HepG2 (cell line): ENCODE measurements at regions not wholly inside any gene's neighbourhood (a gene's known extent, or its start where the extent isn't known, plus 50 kb on each side); places are given as distances from the start of the nearest gene placed in this dataset.

ENCODE experiments used
- ATAC-seq: fragments of 200-7000 bp; cut with Tn5 transposase; 3 replicates; pipeline ENCODE4 v1.9.1; 2020; ENCODE audit warnings: mild to moderate bottlenecking, moderate library complexity
- BruUV-seq: library from RNA; stranded (reverse); fragments of 400-500 nt; replicated peaks from 2 replicates; lab custom pipeline; 2021; lab: Mats Ljungman, UMichigan
- CTCF ChIA-PET: fragments of 300-600 bp; formaldehyde crosslinking; extraction: SDS; loops from one replicate; lab custom pipeline; 2021; ENCODE audit warnings: low total read pairs, inconsistent platforms, low intra/inter-chr PET ratio; lab: Yijun Ruan, JAX
- POLR2A ChIA-PET: fragments of 350-600 bp; sonication (Branson Sonifier 250); formaldehyde crosslinking; loops from one replicate; lab custom pipeline; 2020; ENCODE audit warnings: antibody characterized with exemption, inconsistent platforms; lab: Yijun Ruan, JAX
- DNase-seq: peaks from one replicate; pipeline ENCODE4 v3.0.0-alpha.2; 2015; ENCODE audit warnings: low spot score
- FAIRE-seq: peaks from 3 replicates; lab custom pipeline; 2011; peaks lifted over from hg19 to GRCh38; lab: Jason Lieb, UNC
- H2AFZ ChIP-seq: one replicate; pipeline ENCODE4 v1.6.1; 2011; ENCODE audit warnings: low read length, inconsistent platforms
- H3K27ac ChIP-seq: fragments of 300-600 bp; 3 replicates; pipeline ENCODE4 v1.8.0; 2011; ENCODE audit warnings: mixed run types, mild to moderate bottlenecking, mixed read lengths, low read length, inconsistent platforms; ENCODE audit not compliant: insufficient read depth; ENCODE audit errors: extremely low read length
- H3K27me3 ChIP-seq, 2 experiments: fragments of 200-600 bp in 1 of 2; 2 replicates in 1 of 2; 3 replicates in 1 of 2; pipeline versions ENCODE4 v1.6.0 to v1.8.0; 2011; ENCODE audit warnings: low read length in 2 of 2, mild to moderate bottlenecking in 2 of 2, moderate library complexity in 2 of 2, inconsistent platforms in 1 of 2; ENCODE audit not compliant: insufficient read depth in 2 of 2, control insufficient read depth in 1 of 2
- H3K36me3 ChIP-seq, 2 experiments: fragments of 200-600 bp in 1 of 2; replicated peaks in 1 of 2; 2 replicates in 1 of 2; 3 replicates in 1 of 2; pipeline versions ENCODE4 v1.5.1 to v1.8.0; 2011; ENCODE audit warnings: low read length in 2 of 2, inconsistent platforms in 1 of 2; ENCODE audit not compliant: insufficient read depth in 2 of 2, control insufficient read depth in 1 of 2
- H3K4me1 ChIP-seq: 2 replicates; pipeline ENCODE4 v1.5.1; 2012; ENCODE audit warnings: low read length, inconsistent platforms; ENCODE audit not compliant: insufficient read depth
- H3K4me2 ChIP-seq: 2 replicates; pipeline ENCODE4 v1.6.0; 2011; ENCODE audit warnings: low read depth, low read length, inconsistent platforms
- H3K4me3 ChIP-seq, 3 experiments: fragments of 200-600 bp in 1 of 3; sonication (generic), shearing (Covaris generic) in 1 of 3; replicated peaks in 1 of 3; 2 replicates each; pipeline ENCODE4 v1.5.1; 2011 to 2016; ENCODE audit warnings: low read length in 3 of 3, inconsistent platforms in 2 of 3, low read depth in 2 of 3, mild to moderate bottlenecking in 2 of 3, control low read depth in 1 of 3, mixed read lengths in 1 of 3; ENCODE audit not compliant: insufficient read depth in 1 of 3
- H3K79me2 ChIP-seq: one replicate; pipeline ENCODE4 v1.6.1; 2011; ENCODE audit warnings: low read length, inconsistent platforms; ENCODE audit not compliant: insufficient read depth
- H3K9ac ChIP-seq: 2 replicates; pipeline ENCODE4 v1.6.0; 2011; ENCODE audit warnings: mild to moderate bottlenecking, low read depth, low read length, inconsistent platforms; ENCODE audit not compliant: insufficient read depth
- H3K9me3 ChIP-seq: 2 replicates; pipeline ENCODE4 v1.5.1; 2012; ENCODE audit warnings: mild to moderate bottlenecking, low read length
- H4K20me1 ChIP-seq: 2 replicates; pipeline ENCODE4 v1.6.0; 2011; ENCODE audit warnings: inconsistent platforms, mild to moderate bottlenecking, low read length, moderate library complexity; ENCODE audit not compliant: insufficient read depth
- DBP ChIP-seq: sonication (generic); formaldehyde crosslinking; IDR thresholded peaks from 2 replicates; pipeline ENCODE4 v1.4.0; 2020; ENCODE audit warnings: missing genetic modification reagents; ENCODE audit errors: not compliant biosample characterization
- HMGXB3 ChIP-seq: sonication (generic); formaldehyde crosslinking; IDR thresholded peaks from 2 replicates; pipeline ENCODE4 v1.4.0; 2020; ENCODE audit warnings: missing genetic modification reagents, borderline replicate concordance
- MED8 ChIP-seq: sonication (generic); formaldehyde crosslinking; IDR thresholded peaks from 2 replicates; pipeline ENCODE4 v1.8.1; 2023; ENCODE audit warnings: mild to moderate bottlenecking, missing genetic modification reagents; ENCODE audit not compliant: insufficient replicate concordance
- NR2F2 ChIP-seq: IDR thresholded peaks from 2 replicates; pipeline ENCODE4 v1.6.1; 2012; ENCODE audit warnings: low read depth, inconsistent platforms, borderline replicate concordance
- PCBP2 ChIP-seq: fragments of 200-400 bp; formaldehyde crosslinking; optimal IDR thresholded peaks from 2 replicates; pipeline ENCODE3; 2018; ENCODE audit warnings: low read length, low read depth; ENCODE audit not compliant: poor library complexity, severe bottlenecking
- RNF2 ChIP-seq: fragments of 450-650 bp; conservative IDR thresholded peaks from 2 replicates; pipeline ENCODE4 v1.6.1; 2016; ENCODE audit warnings: low read depth
- SNAI1 ChIP-seq: sonication (generic); formaldehyde crosslinking; IDR thresholded peaks from 2 replicates; pipeline ENCODE4 v1.5.0; 2020; ENCODE audit warnings: mild to moderate bottlenecking, missing genetic modification reagents, borderline replicate concordance
- TCF7L2 ChIP-seq: IDR thresholded peaks from 2 replicates; pipeline ENCODE4 v1.6.1; 2011; ENCODE audit warnings: mild to moderate bottlenecking, low read depth, low read length, moderate library complexity
- TRAFD1 ChIP-seq: sonication (generic); formaldehyde crosslinking; IDR thresholded peaks from 2 replicates; pipeline ENCODE4 v1.5.1; 2020; ENCODE audit warnings: missing genetic modification reagents, mild to moderate bottlenecking, borderline replicate concordance
- ZNF576 ChIP-seq: sonication (generic); formaldehyde crosslinking; IDR thresholded peaks from 2 replicates; pipeline ENCODE4 v1.4.0; 2020; ENCODE audit warnings: mild to moderate bottlenecking, missing genetic modification reagents
- ZNF749 ChIP-seq: sonication (generic); formaldehyde crosslinking; IDR thresholded peaks from 2 replicates; pipeline ENCODE4 v1.8.0; 2022; ENCODE audit warnings: mild to moderate bottlenecking, missing genetic modification reagents, moderate library complexity, borderline replicate concordance
- ZSCAN21 ChIP-seq: sonication (generic); formaldehyde crosslinking; IDR thresholded peaks from 2 replicates; pipeline ENCODE4 v1.8.0; 2022; ENCODE audit warnings: mild to moderate bottlenecking, missing genetic modification reagents, moderate library complexity, borderline replicate concordance
- WGBS: methylation state at CpG from one replicate; pipeline ENCODE4 v1.1.6; 2017; ENCODE audit warnings: low lambda C conversion rate; 5-methylcytosine and 5-hydroxymethylcytosine counted together
- in situ Hi-C: cut with HindIII; loops from 2 replicates; pipeline ENCODE4 v1.10.0; 2017; ENCODE audit warnings: low pct_unique_long_range_greater_than_20kb; ENCODE audit not compliant: extremely low pct_ligation_motif_present
- intact Hi-C: fragments of 100-400 bp; cut with micrococcal nuclease; formaldehyde crosslinking; loops from one replicate; pipeline ENCODE4 v1.10.0; 2022; ENCODE audit not compliant: unreplicated experiment

GRCh38 chr5:98470747-98471146 lies 302.7 kb upstream of the RGMB start:
- Histone ChIP-seq H3K4me2 (no peak overlapping the region), H3K27me3 (no peaks in the 10 kb centered on the region), H3K27ac (no peak overlapping the region), H3K9me3 (no peaks in the 10 kb centered on the region), H3K36me3 (no peaks in the 10 kb centered on the region), H3K79me2 (no peaks in the 10 kb centered on the region), H2AFZ (no peak overlapping the region), H3K4me3 (no peak overlapping the region), H4K20me1 (no peaks in the 10 kb centered on the region), H3K4me1 (no peaks in the 10 kb centered on the region), H3K9ac (no peak overlapping the region)
- POLR2A ChIA-PET = no interaction called here
- intact Hi-C loops (no loop called here), in situ Hi-C loops (no loop called here)
- no TSS peak for BruUV-seq
- CTCF ChIA-PET = no interaction called here
- ATAC-seq (no peak), DNase-seq (no peak), FAIRE-seq (no peak)
- TF ChIP-seq TRAFD1 (CRISPR knock-in tag) (no peak), RNF2 (no peak), SNAI1 (CRISPR knock-in tag) (no peak), ZSCAN21 (CRISPR knock-in tag) (no peak), ZNF576 (no peak), MED8 (CRISPR knock-in tag) (no peak)
- 39% methylated on average over 2 of the region's 2 CpGs for WGBS

GRCh38 chr5:98471458-98471857 lies 302.0 kb upstream of the RGMB start:
- in situ Hi-C loops = no loop called here
- Histone ChIP-seq H3K79me2 (no peaks in the 10 kb centered on the region), H3K27ac (no peak overlapping the region), H3K4me1 (no peaks in the 10 kb centered on the region), H4K20me1 (no peaks in the 10 kb centered on the region), H3K4me2 (no peak overlapping the region), H3K9me3 (no peaks in the 10 kb centered on the region), H2AFZ (no peak overlapping the region), H3K9ac (no peak overlapping the region), H3K4me3 (no peak overlapping the region), H3K27me3 (no peaks in the 10 kb centered on the region), H3K36me3 (no peaks in the 10 kb centered on the region)
- intact Hi-C loops = no loop called here
- FAIRE-seq (no peak), ATAC-seq (no peak), DNase-seq (no peak)
- ChIA-PET CTCF (no interaction called here), POLR2A (no interaction called here)
- WGBS = 27% methylated on average over 2 of the region's 2 CpGs
- no TSS peak for BruUV-seq
- TF ChIP-seq DBP (CRISPR knock-in tag) = no peak
- no peak for TF ChIP-seq NR2F2
- TF ChIP-seq TCF7L2 = no peak
- no peak for TF ChIP-seq ZNF749 (CRISPR knock-in tag)
- TF ChIP-seq HMGXB3 = no peak
- no peak for TF ChIP-seq PCBP2
